ENCODE measurements at regions not wholly inside any gene's neighbourhood (a gene's known extent, or its start where the extent isn't known, plus 50 kb on each side); places are given as distances from the start of the nearest gene placed in this dataset.
A peak's percentile ranks its signal among the peaks of the same experiment; 100 is the strongest.

DNA sequence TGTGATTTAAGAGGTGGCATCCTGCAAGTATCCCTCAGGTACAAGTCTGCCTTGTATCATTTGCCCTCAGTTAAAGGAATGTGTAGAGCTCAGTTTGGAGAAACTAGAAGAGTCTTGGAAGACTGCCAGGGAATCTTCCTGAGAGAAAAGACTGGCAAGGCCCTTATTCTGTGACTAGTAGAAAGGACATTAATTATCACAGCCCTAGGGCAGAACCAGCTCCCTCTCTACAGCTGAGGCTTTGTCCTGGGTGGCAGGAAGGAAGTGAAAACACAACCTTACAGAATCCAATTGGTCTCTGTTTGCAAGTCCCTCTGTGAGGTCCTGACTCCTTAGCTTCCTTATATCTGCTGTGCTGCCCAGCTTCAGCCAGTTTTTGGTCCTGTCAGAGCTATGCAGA is 385.9 kb upstream of the CYRIA start:
- H2AFZ ChIP-seq (ENCODE audit: low read depth, low read length), result no peak overlapping the region
- no peaks in the 10 kb centered on the region for H3K4me1 ChIP-seq (ENCODE audit: insufficient read depth, low read length)
- no peaks in the 10 kb centered on the region for H3K27me3 ChIP-seq (ENCODE audit: insufficient read depth, low read length)
- no peak overlapping the region for H3K9ac ChIP-seq (ENCODE audit: low read length)
- no peaks in the 10 kb centered on the region for H3K79me2 ChIP-seq (ENCODE audit: insufficient read depth, low read length)
- H3K27me3 Mint-ChIP-seq (ENCODE audit: low read depth, unreplicated experiment), result no peaks in the 10 kb centered on the region
- FAIRE-seq, result no peak
- H3K9me3 Mint-ChIP-seq (ENCODE audit: unreplicated experiment), result no peaks in the 10 kb centered on the region
- DNase-seq (ENCODE audit: low read depth), result no peak
- peaks cover 6% of the 10 kb centered on the region for H3K4me1 Mint-ChIP-seq (ENCODE audit: low read depth, unreplicated experiment)
- no peaks in the 10 kb centered on the region for H3K36me3 ChIP-seq (ENCODE audit: insufficient read depth, low read length)
- no peaks in the 10 kb centered on the region for H3K9me3 ChIP-seq (ENCODE audit: insufficient read depth, low read depth, low read length)
- no peak overlapping the region for H3K4me3 ChIP-seq (ENCODE audit: insufficient read depth, low read depth, low read length)
- no peak overlapping the region for H3K27ac Mint-ChIP-seq (ENCODE audit: unreplicated experiment)
- TF ChIP-seq, protein P1, sequence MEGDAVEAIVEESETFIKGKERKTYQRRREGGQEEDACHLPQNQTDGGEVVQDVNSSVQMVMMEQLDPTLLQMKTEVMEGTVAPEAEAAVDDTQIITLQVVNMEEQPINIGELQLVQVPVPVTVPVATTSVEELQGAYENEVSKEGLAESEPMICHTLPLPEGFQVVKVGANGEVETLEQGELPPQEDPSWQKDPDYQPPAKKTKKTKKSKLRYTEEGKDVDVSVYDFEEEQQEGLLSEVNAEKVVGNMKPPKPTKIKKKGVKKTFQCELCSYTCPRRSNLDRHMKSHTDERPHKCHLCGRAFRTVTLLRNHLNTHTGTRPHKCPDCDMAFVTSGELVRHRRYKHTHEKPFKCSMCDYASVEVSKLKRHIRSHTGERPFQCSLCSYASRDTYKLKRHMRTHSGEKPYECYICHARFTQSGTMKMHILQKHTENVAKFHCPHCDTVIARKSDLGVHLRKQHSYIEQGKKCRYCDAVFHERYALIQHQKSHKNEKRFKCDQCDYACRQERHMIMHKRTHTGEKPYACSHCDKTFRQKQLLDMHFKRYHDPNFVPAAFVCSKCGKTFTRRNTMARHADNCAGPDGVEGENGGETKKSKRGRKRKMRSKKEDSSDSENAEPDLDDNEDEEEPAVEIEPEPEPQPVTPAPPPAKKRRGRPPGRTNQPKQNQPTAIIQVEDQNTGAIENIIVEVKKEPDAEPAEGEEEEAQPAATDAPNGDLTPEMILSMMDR (IDR thresholded peaks at IDR 0.05; ENCODE audit: insufficient read depth, low read depth, low read length), result no peak
- TF ChIP-seq EZH2 (IDR thresholded peaks at IDR 0.05; ENCODE audit: insufficient read depth, low read length), result no peak
- H3K27ac ChIP-seq (ENCODE audit: low read depth, low read length), result no peak overlapping the region
- no peaks in the 10 kb centered on the region for H3K36me3 Mint-ChIP-seq (ENCODE audit: low read depth, unreplicated experiment)
- H3K4me2 ChIP-seq (ENCODE audit: low read length), result no peak overlapping the region
- H3K4me3 Mint-ChIP-seq (ENCODE audit: unreplicated experiment), result no peak overlapping the region
- no peaks in the 10 kb centered on the region for H4K20me1 ChIP-seq (ENCODE audit: insufficient read depth, low read length)

DNA sequence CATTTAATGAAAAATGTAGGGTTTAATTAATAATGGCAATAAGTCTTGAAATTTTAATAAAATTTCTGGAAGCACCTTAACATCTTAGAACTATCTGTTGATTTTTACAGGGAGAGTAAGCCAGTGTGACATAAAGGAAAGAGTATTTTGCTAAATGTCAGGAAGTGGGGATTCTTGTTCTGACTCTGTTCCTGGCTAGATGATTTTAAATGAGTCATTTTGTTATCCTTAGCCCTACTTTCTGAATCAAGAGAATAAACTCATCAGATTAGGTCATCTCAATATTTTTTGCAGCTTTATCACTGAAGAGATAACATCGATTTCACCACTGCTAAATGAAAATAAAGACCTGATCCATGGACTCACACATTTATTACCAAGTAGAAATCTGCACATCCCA is 377.5 kb upstream of the CYRIA start:
- H3K36me3 Mint-ChIP-seq (ENCODE audit: low read depth, unreplicated experiment), result no peaks in the 10 kb centered on the region
- peak; percentile 94 for FAIRE-seq
- H3K9me3 Mint-ChIP-seq (ENCODE audit: unreplicated experiment), result peaks cover 3% of the 10 kb centered on the region

DNA sequence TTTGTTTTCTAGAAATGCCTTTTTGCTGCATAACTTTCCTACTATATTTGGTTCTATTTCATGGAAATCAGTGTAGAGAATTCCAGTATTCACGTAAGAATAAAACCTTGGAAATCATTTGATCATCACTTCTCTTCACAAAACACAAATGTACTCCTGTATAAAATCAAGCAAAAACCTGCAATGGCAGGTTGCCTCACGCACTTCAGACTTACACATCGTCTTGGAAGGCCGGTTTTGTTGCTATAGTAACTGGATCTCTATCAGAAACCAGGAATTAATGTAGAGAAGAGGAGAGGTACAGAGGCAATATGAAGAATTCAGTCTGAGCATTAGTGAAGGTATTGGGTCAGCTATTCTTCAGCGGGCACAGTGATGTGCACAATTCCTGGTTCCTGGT is 370.7 kb upstream of the CYRIA start:
- Histone ChIP-seq H3K27me3 (ENCODE audit: insufficient read depth, low read length) (no peaks in the 10 kb centered on the region), H3K27ac (ENCODE audit: low read depth, low read length) (no peak overlapping the region), H4K20me1 (ENCODE audit: insufficient read depth, low read length) (no peaks in the 10 kb centered on the region), H2AFZ (ENCODE audit: low read depth, low read length) (no peak overlapping the region), H3K4me3 (ENCODE audit: insufficient read depth, low read depth, low read length) (no peak overlapping the region), H3K4me2 (ENCODE audit: low read length) (no peak overlapping the region), H3K9ac (ENCODE audit: low read length) (no peak overlapping the region), H3K4me1 (ENCODE audit: insufficient read depth, low read length) (no peaks in the 10 kb centered on the region), H3K79me2 (ENCODE audit: insufficient read depth, low read length) (no peaks in the 10 kb centered on the region), H3K36me3 (ENCODE audit: insufficient read depth, low read length) (no peaks in the 10 kb centered on the region), H3K9me3 (ENCODE audit: insufficient read depth, low read depth, low read length) (no peaks in the 10 kb centered on the region)
- Mint-ChIP-seq H3K36me3 (ENCODE audit: low read depth, unreplicated experiment) (no peaks in the 10 kb centered on the region), H3K4me3 (ENCODE audit: unreplicated experiment) (no peak overlapping the region), H3K27ac (ENCODE audit: unreplicated experiment) (no peak overlapping the region), H3K4me1 (ENCODE audit: low read depth, unreplicated experiment) (no peaks in the 10 kb centered on the region), H3K9me3 (ENCODE audit: unreplicated experiment) (no peaks in the 10 kb centered on the region), H3K27me3 (ENCODE audit: low read depth, unreplicated experiment) (no peaks in the 10 kb centered on the region)
- no peak for FAIRE-seq
- DNase-seq (ENCODE audit: low read depth), result no peak
- TF ChIP-seq EZH2 (IDR thresholded peaks at IDR 0.05; ENCODE audit: insufficient read depth, low read length), result no peak
- TF ChIP-seq, protein P1 (IDR thresholded peaks at IDR 0.05; ENCODE audit: insufficient read depth, low read depth, low read length), result no peak

More for the DNA sequence above, 377.5 kb upstream of the CYRIA start:
- no peaks in the 10 kb centered on the region for H3K27me3 ChIP-seq (ENCODE audit: insufficient read depth, low read length)
- no peak overlapping the region for H3K9ac ChIP-seq (ENCODE audit: low read length)
- no peaks in the 10 kb centered on the region for H3K79me2 ChIP-seq (ENCODE audit: insufficient read depth, low read length)
- peak overlapping the region; percentile 33 for H3K27ac ChIP-seq (ENCODE audit: low read depth, low read length)
- H3K9me3 ChIP-seq (ENCODE audit: insufficient read depth, low read depth, low read length), result no peaks in the 10 kb centered on the region
- peak overlapping the region; percentile 23 for H3K4me2 ChIP-seq (ENCODE audit: low read length)
- Mint-ChIP-seq H3K27me3 (ENCODE audit: low read depth, unreplicated experiment) (no peaks in the 10 kb centered on the region), H3K4me3 (ENCODE audit: unreplicated experiment) (no peak overlapping the region), H3K27ac (ENCODE audit: unreplicated experiment) (no peak overlapping the region), H3K4me1 (ENCODE audit: low read depth, unreplicated experiment) (peaks cover 10% of the 10 kb centered on the region)
- H2AFZ ChIP-seq (ENCODE audit: low read depth, low read length), result no peak overlapping the region
- no peaks in the 10 kb centered on the region for H4K20me1 ChIP-seq (ENCODE audit: insufficient read depth, low read length)
- H3K4me3 ChIP-seq (ENCODE audit: insufficient read depth, low read depth, low read length), result no peak overlapping the region
- no peak for TF ChIP-seq EZH2 (IDR thresholded peaks at IDR 0.05; ENCODE audit: insufficient read depth, low read length)
- TF ChIP-seq, protein P1 (IDR thresholded peaks at IDR 0.05; ENCODE audit: insufficient read depth, low read depth, low read length), result no peak
- peak; percentile 71 for DNase-seq (ENCODE audit: low read depth)
- peaks cover 14% of the 10 kb centered on the region for H3K4me1 ChIP-seq (ENCODE audit: insufficient read depth, low read length)
- no peaks in the 10 kb centered on the region for H3K36me3 ChIP-seq (ENCODE audit: insufficient read depth, low read length)
